Uterus (tissue), 2 donors: ENCODE measurements at regions not wholly inside any gene's neighbourhood (a gene's known extent, or its start where the extent isn't known, plus 50 kb on each side); places are given as distances from the start of the nearest gene placed in this dataset.

Experiments used
- POLR2A ChIP-seq, 2 donors: fragments of 450-650 bp; IDR thresholded peaks; one replicate each; pipeline ENCODE4 v1.6.1; 2016; ENCODE audit warnings: antibody characterized with exemption in 2 of 2, mild to moderate bottlenecking in 1 of 2, moderate library complexity in 1 of 2
- TF ChIP-seq, protein P1 (sequence below), 4 experiments: fragments of 200-600 bp in 2 of 4; fragments of 450-650 bp in 2 of 4; sonication (generic) in 2 of 4; IDR thresholded peaks; one replicate each; pipeline ENCODE4 v1.5.1; 2016 to 2019; ENCODE audit warnings: antibody characterized with exemption in 4 of 4, mild to moderate bottlenecking in 2 of 4, moderate library complexity in 1 of 4

DNA sequence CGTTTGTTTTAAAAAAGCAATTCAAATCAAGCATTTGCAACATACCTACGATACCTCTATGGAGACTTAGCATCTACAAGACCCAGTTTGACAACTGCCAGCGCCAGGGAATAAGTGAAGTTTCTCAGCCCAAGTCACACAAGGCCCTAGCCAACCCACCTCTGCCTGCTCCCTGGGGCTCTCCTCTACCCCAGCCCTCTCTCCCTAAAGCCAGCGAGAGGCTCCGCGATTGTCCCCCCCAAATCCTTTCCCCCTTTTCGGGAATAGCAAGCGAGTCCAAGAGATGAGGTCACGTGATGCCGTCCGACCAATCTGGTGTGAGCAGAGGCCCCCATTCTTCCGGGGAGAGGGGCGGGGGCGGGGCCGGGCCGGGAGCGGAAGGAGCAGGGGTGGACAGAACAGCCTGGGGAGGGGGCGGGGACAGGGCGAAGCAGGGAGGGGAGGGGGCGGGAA, 102.2 kb upstream of the RAB6C start:
- TF ChIP-seq, protein P1, sequence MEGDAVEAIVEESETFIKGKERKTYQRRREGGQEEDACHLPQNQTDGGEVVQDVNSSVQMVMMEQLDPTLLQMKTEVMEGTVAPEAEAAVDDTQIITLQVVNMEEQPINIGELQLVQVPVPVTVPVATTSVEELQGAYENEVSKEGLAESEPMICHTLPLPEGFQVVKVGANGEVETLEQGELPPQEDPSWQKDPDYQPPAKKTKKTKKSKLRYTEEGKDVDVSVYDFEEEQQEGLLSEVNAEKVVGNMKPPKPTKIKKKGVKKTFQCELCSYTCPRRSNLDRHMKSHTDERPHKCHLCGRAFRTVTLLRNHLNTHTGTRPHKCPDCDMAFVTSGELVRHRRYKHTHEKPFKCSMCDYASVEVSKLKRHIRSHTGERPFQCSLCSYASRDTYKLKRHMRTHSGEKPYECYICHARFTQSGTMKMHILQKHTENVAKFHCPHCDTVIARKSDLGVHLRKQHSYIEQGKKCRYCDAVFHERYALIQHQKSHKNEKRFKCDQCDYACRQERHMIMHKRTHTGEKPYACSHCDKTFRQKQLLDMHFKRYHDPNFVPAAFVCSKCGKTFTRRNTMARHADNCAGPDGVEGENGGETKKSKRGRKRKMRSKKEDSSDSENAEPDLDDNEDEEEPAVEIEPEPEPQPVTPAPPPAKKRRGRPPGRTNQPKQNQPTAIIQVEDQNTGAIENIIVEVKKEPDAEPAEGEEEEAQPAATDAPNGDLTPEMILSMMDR (IDR thresholded peaks at IDR 0.05) = no peak
- peak in 1 of 2 donors; percentile 21 for TF ChIP-seq POLR2A (IDR thresholded peaks at IDR 0.05)
